GM12891 (cell line): ENCODE measurements at regions not wholly inside any gene's neighbourhood (a gene's known extent, or its start where the extent isn't known, plus 50 kb on each side); places are given as distances from the start of the nearest gene placed in this dataset.

Experiments
- POLR2A ChIP-seq: IDR thresholded peaks from 2 replicates; pipeline ENCODE4 v1.6.1; 2011; ENCODE audit warnings: low read depth, low read length, control low read depth
- POLR2AphosphoS5 ChIP-seq: IDR thresholded peaks from 2 replicates; pipeline ENCODE4 v1.6.1; 2011; ENCODE audit warnings: low read depth, low read length, control low read depth
- TAF1 ChIP-seq: IDR thresholded peaks from 2 replicates; pipeline ENCODE4 v1.6.1; 2011; ENCODE audit warnings: low read depth, low read length, control low read depth

DNA sequence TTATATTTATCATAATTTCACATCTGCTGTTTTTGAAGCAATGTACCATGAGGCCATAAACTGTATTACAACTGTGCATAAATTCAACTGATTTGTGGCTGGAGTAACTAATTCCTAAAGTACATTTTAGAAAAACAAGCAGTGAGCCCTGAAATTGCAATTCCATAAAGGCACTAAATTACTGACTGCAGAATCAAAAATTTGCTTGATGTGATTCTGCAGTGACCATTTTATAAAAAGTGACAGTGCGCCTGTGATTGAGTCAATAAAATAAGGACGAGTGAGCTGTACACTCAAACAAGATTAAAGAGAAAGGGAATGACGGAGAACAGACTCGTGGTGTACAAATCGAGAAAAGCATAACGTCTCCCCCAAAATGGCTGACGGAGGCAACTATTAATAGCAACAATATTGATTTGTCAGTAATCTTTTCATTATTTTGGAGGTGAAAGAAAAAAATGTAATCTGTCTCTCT, 121.4 kb upstream of the MEIS2 start:
- TF ChIP-seq POLR2AphosphoS5: no peak
- no peak for TF ChIP-seq POLR2A
- TF ChIP-seq TAF1: no peak
